Breast epithelium (tissue), 4 donors: ENCODE measurements at regions not wholly inside any gene's neighbourhood (a gene's known extent, or its start where the extent isn't known, plus 50 kb on each side); places are given as distances from the start of the nearest gene placed in this dataset.

Experiments
- DNase-seq, 2 donors: peaks; one replicate each; pipeline ENCODE4 v3.0.0-alpha.2; 2019; ENCODE audit warnings: low spot score in 2 of 2
- H3K27ac ChIP-seq, 2 donors: fragments of 200-600 bp; sonication (generic) in 1 of 2; one replicate each; pipeline ENCODE4 v1.5.1; 2016 to 2019; ENCODE audit warnings: mild to moderate bottlenecking in 1 of 2
- H3K27me3 ChIP-seq, 2 donors: fragments of 200-600 bp; sonication (generic) in 1 of 2; one replicate each; pipeline versions ENCODE4 v1.5.1 to v1.6.0; 2017 to 2019; ENCODE audit warnings: control low read depth in 1 of 2, mild to moderate bottlenecking in 1 of 2
- H3K36me3 ChIP-seq: fragments of 200-600 bp; one replicate; pipeline ENCODE4 v1.5.1; 2019
- H3K4me1 ChIP-seq, 2 donors: fragments of 200-600 bp; sonication (generic); one replicate each; pipeline ENCODE4 v1.5.1; 2016 to 2019; ENCODE audit warnings: control low read depth in 1 of 2
- H3K4me3 ChIP-seq, 3 donors: fragments of 200-600 bp; sonication (generic); 1 replicate in 2 of 3; 2 replicates in 1 of 3; pipeline ENCODE4 v1.5.1; 2016 to 2019; ENCODE audit warnings: mild to moderate bottlenecking in 3 of 3, moderate library complexity in 2 of 3
- H3K9me3 ChIP-seq, 2 donors: fragments of 200-600 bp; sonication (generic) in 1 of 2; one replicate each; pipeline ENCODE4 v1.5.1; 2016 to 2019; ENCODE audit warnings: control low read depth in 1 of 2
- POLR2A ChIP-seq: fragments of 450-650 bp; IDR thresholded peaks from one replicate; pipeline ENCODE4 v1.6.1; 2016; ENCODE audit warnings: antibody characterized with exemption, mild to moderate bottlenecking, moderate library complexity
- POLR2AphosphoS5 ChIP-seq, 3 donors: sonication (generic); formaldehyde crosslinking; IDR thresholded peaks; one replicate each; pipeline ENCODE4 v1.6.1; 2017; ENCODE audit warnings: antibody characterized with exemption in 3 of 3
- intact Hi-C: fragments of 100-400 bp; cut with DNase I; formaldehyde crosslinking; loops from one replicate; pipeline ENCODE4 v1.15.1; 2023; ENCODE audit warnings: low total_unique reads
- TF ChIP-seq, protein P1 (sequence below), 3 donors: fragments of 450-650 bp; IDR thresholded peaks; one replicate each; pipeline ENCODE4 v1.5.1; 2016 to 2017; ENCODE audit warnings: antibody characterized with exemption in 3 of 3, mild to moderate bottlenecking in 3 of 3, moderate library complexity in 3 of 3

DNA sequence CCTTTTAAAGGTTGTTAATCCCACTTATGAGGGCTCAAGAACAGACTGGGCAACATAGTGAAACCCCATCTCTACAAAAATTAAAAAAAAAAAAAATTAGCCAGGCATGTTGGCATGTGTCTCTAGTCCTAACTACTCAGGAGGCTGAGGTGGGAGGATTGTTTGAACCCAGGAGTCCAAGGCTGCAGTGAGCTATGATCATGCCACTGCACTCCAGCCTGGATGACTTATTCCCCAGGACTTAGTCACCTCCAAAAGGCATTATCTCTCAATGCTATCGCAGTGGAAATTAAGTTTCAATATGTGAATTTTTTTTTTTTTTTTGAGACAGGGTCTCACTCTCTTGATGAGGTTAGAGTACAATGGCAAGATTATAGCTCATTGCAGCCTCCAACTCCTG lies 61.2 kb upstream of the TRIM24 start:
- no peaks in the 10 kb centered on the region for H3K36me3 ChIP-seq
- no peak for DNase-seq
- H3K27me3 ChIP-seq, result no peaks in the 10 kb centered on the region
- H3K9me3 ChIP-seq, result no peaks in the 10 kb centered on the region
- intact Hi-C loops, result no loop called here
- no peaks in the 10 kb centered on the region for H3K4me1 ChIP-seq
- no peak overlapping the region for H3K4me3 ChIP-seq
- no peak overlapping the region for H3K27ac ChIP-seq
- no peak for TF ChIP-seq POLR2A
- no peak for TF ChIP-seq POLR2AphosphoS5 (IDR thresholded peaks at IDR 0.05)
- TF ChIP-seq, protein P1, sequence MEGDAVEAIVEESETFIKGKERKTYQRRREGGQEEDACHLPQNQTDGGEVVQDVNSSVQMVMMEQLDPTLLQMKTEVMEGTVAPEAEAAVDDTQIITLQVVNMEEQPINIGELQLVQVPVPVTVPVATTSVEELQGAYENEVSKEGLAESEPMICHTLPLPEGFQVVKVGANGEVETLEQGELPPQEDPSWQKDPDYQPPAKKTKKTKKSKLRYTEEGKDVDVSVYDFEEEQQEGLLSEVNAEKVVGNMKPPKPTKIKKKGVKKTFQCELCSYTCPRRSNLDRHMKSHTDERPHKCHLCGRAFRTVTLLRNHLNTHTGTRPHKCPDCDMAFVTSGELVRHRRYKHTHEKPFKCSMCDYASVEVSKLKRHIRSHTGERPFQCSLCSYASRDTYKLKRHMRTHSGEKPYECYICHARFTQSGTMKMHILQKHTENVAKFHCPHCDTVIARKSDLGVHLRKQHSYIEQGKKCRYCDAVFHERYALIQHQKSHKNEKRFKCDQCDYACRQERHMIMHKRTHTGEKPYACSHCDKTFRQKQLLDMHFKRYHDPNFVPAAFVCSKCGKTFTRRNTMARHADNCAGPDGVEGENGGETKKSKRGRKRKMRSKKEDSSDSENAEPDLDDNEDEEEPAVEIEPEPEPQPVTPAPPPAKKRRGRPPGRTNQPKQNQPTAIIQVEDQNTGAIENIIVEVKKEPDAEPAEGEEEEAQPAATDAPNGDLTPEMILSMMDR (IDR thresholded peaks at IDR 0.05), result no peak

DNA sequence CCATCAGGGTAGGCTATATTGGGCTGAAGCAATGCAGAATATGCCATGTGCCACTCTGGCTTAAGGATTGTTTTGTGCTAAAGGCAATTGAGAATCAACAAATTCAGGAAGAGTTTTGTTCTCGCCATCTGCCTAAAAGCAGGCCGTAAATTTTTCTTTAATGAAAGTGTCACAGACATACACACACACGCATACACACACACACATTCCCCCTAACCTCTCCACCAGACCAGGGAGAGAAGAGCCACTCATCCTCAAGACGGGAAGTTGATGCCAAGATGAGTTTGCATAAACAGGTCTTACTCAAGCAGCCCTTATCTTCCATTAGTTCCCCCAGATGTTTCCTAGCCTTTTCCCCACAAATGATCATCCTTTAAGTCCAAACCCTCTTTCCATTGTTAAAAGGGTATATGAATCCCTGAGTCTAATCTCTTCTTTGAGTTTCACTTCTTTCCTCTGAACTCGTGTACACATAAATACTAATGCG lies 59.6 kb upstream of the TRIM24 start:
- no peak overlapping the region for H3K27ac ChIP-seq
- intact Hi-C loops, result no loop called here
- H3K27me3 ChIP-seq, result no peaks in the 10 kb centered on the region
- H3K9me3 ChIP-seq, result no peaks in the 10 kb centered on the region
- TF ChIP-seq, protein P1 (IDR thresholded peaks at IDR 0.05), result no peak
- no peak for TF ChIP-seq POLR2AphosphoS5 (IDR thresholded peaks at IDR 0.05)
- no peak for TF ChIP-seq POLR2A
- H3K4me3 ChIP-seq, result no peak overlapping the region
- DNase-seq, result no peak
- H3K36me3 ChIP-seq, result no peaks in the 10 kb centered on the region
- no peaks in the 10 kb centered on the region for H3K4me1 ChIP-seq

DNA sequence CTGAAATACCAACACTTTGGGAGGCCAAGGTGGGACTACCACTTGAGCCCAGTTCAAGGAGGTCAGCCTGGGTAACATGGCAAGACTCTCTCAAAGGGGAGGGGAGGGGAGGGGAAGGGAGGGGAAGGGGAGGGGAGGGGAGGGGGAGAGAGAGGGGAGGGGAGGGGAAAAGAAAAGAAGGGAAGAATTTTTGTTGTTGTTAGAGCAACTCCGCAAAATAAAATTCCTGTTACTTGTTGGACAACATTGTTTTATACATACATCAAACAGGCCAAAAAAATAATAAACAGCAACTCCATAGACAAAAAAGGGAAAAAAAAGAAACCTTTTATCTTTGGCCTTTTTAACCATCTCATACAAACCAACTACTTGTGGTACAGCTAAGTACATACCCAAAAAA lies 57.3 kb upstream of the TRIM24 start:
- intact Hi-C loops, result no loop called here
- H3K4me1 ChIP-seq, result no peaks in the 10 kb centered on the region
- no peaks in the 10 kb centered on the region for H3K36me3 ChIP-seq
- H3K4me3 ChIP-seq, result no peak overlapping the region
- H3K27me3 ChIP-seq, result no peaks in the 10 kb centered on the region
- DNase-seq, result no peak
- TF ChIP-seq POLR2AphosphoS5 (IDR thresholded peaks at IDR 0.05), result no peak
- no peak for TF ChIP-seq POLR2A
- TF ChIP-seq, protein P1 (IDR thresholded peaks at IDR 0.05), result no peak
- no peak overlapping the region for H3K27ac ChIP-seq
- no peaks in the 10 kb centered on the region for H3K9me3 ChIP-seq

DNA sequence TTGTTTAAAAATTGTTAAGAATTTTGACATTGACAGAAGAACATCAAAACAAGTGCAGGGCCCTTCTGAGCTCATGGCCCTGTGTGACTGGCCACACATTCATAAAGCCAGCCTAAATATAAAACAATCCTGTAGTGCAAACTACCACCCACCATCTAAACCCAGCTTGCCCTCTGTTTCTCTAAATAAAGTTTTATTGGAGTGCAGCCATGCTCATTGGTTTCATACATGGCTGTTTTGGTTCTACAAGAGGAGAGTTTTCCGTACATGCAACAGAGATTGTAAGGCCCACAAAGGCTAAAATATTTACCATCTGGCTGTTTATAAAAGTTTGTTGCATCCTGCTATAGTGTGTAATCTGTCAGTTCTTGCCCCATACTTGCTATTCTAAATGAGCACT lies 54.6 kb upstream of the TRIM24 start:
- Histone ChIP-seq H3K36me3 (no peaks in the 10 kb centered on the region), H3K4me3 (no peak overlapping the region), H3K4me1 (no peaks in the 10 kb centered on the region), H3K27me3 (no peaks in the 10 kb centered on the region), H3K27ac (no peak overlapping the region), H3K9me3 (no peaks in the 10 kb centered on the region)
- TF ChIP-seq POLR2A, result no peak
- TF ChIP-seq, protein P1 (IDR thresholded peaks at IDR 0.05), result no peak
- TF ChIP-seq POLR2AphosphoS5 (IDR thresholded peaks at IDR 0.05), result no peak
- DNase-seq, result no peak
- intact Hi-C loops, result no loop called here

DNA sequence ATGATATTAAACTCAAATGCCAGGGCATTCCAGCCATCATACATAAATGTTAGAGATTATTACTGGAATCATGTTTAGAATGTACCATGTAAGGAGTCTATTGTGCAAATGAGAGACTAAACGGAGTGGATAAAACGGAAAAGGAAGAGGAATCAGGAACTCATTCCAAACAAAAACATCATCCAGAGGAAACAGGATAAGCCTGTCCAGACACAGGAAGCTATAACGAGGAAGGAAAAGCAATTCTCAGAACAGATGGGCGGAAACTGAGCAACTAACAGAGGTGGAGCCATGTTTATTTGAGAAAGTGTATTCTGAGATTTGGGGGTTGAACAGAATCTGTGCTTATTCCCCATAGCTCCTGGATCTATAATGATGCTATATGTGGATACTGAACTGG lies 52.3 kb upstream of the TRIM24 start:
- no peaks in the 10 kb centered on the region for H3K4me1 ChIP-seq
- H3K27ac ChIP-seq, result no peak overlapping the region
- DNase-seq, result no peak
- TF ChIP-seq POLR2AphosphoS5 (IDR thresholded peaks at IDR 0.05) (no peak), POLR2A (no peak)
- H3K36me3 ChIP-seq, result no peaks in the 10 kb centered on the region
- intact Hi-C loops, result loop anchor here (2.0 kb wide), 1 partner anchor 43 kb away; no protein-coding TSS in a partner anchor
- no peaks in the 10 kb centered on the region for H3K27me3 ChIP-seq
- no peaks in the 10 kb centered on the region for H3K9me3 ChIP-seq
- no peak overlapping the region for H3K4me3 ChIP-seq
